IMR-90 (cell line): ENCODE measurements at regions not wholly inside any gene's neighbourhood (a gene's known extent, or its start where the extent isn't known, plus 50 kb on each side); places are given as distances from the start of the nearest gene placed in this dataset.

Source experiments
- ATAC-seq: fragments of 200-7000 bp; cut with Tn5 transposase; 2 replicates; pipeline ENCODE4 v1.9.1; 2020; ENCODE audit warnings: low read depth, mild to moderate bottlenecking, moderate library complexity
- BruUV-seq: library from RNA; stranded (reverse); fragments of 400-500 nt; replicated peaks from 2 replicates; lab custom pipeline; 2021; lab: Mats Ljungman, UMichigan
- CTCF ChIA-PET: fragments of 300-600 bp; formaldehyde crosslinking; extraction: SDS; loops from one replicate; lab custom pipeline; 2021; ENCODE audit warnings: antibody characterized with exemption; lab: Yijun Ruan, JAX
- POLR2A ChIA-PET: fragments of 300-600 bp; sonication (Branson Sonifier 250); formaldehyde crosslinking; loops from one replicate; lab custom pipeline; 2022; ENCODE audit warnings: antibody characterized with exemption; ENCODE audit not compliant: unreplicated experiment; lab: Charles Lee
- DNase-seq: peaks from one replicate; pipeline ENCODE4 v3.0.0; 2013
- H2AFZ ChIP-seq: replicated peaks from 2 replicates; pipeline ENCODE3; 2013; ENCODE audit warnings: low read length, mild to moderate bottlenecking; ENCODE audit not compliant: poor library complexity
- H2AK5ac ChIP-seq: 2 replicates; pipeline ENCODE4 v1.6.1; 2013; ENCODE audit warnings: low read depth, low read length, inconsistent platforms
- H2AK9ac ChIP-seq: replicated peaks from 2 replicates; pipeline ENCODE3; 2013; ENCODE audit warnings: mild to moderate bottlenecking, low read depth, low read length, moderate library complexity; ENCODE audit not compliant: poor library complexity
- H2BK120ac ChIP-seq: 2 replicates; pipeline ENCODE4 v1.6.1; 2013; ENCODE audit warnings: low read depth, low read length, inconsistent platforms
- H2BK15ac ChIP-seq: 3 replicates; pipeline ENCODE4 v1.6.1; 2013; ENCODE audit warnings: low read depth, low read length, inconsistent platforms
- H2BK20ac ChIP-seq: 2 replicates; pipeline ENCODE4 v1.6.1; 2013; ENCODE audit warnings: low read depth, mild to moderate bottlenecking, inconsistent platforms, low read length, moderate library complexity
- H2BK5ac ChIP-seq: 2 replicates; pipeline ENCODE4 v1.6.1; 2013; ENCODE audit warnings: mild to moderate bottlenecking, low read depth, low read length, inconsistent platforms; ENCODE audit not compliant: poor library complexity, severe bottlenecking
- H3K14ac ChIP-seq: replicated peaks from 2 replicates; pipeline ENCODE4 v1.6.1; 2013; ENCODE audit warnings: low read depth, low read length, inconsistent platforms
- H3K18ac ChIP-seq: 2 replicates; pipeline ENCODE4 v1.6.1; 2013; ENCODE audit warnings: low read depth, low read length, control low read depth
- H3K23ac ChIP-seq: 2 replicates; pipeline ENCODE4 v1.6.1; 2013; ENCODE audit warnings: low read depth, low read length, inconsistent platforms
- H3K27ac ChIP-seq: 2 replicates; pipeline ENCODE4 v1.5.1; 2013; ENCODE audit warnings: mild to moderate bottlenecking, control low read depth, low read length; ENCODE audit not compliant: insufficient read depth
- H3K27me3 ChIP-seq: 2 replicates; pipeline ENCODE4 v1.6.1; 2013; ENCODE audit warnings: low read length; ENCODE audit not compliant: control insufficient read depth, insufficient read depth
- H3K36me3 ChIP-seq: 2 replicates; pipeline ENCODE4 v1.6.1; 2013; ENCODE audit warnings: low read length, mixed read lengths; ENCODE audit not compliant: control insufficient read depth, insufficient read depth
- H3K4ac ChIP-seq: 2 replicates; pipeline ENCODE4 v1.6.1; 2013; ENCODE audit warnings: low read depth, low read length, inconsistent platforms
- H3K4me1 ChIP-seq: 2 replicates; pipeline ENCODE4 v1.6.1; 2013; ENCODE audit warnings: low read length, mixed read lengths; ENCODE audit not compliant: control insufficient read depth, insufficient read depth
- H3K4me2 ChIP-seq: 2 replicates; pipeline ENCODE4 v1.6.1; 2013; ENCODE audit warnings: low read depth, mild to moderate bottlenecking, control low read depth, low read length, moderate library complexity
- H3K4me3 ChIP-seq: 2 replicates; pipeline ENCODE4 v1.5.1; 2013; ENCODE audit warnings: low read depth, mild to moderate bottlenecking, control low read depth, low read length, moderate library complexity; ENCODE audit not compliant: insufficient read depth
- H3K56ac ChIP-seq: 2 replicates; pipeline ENCODE4 v1.6.1; 2013; ENCODE audit warnings: low read length, inconsistent platforms; ENCODE audit not compliant: insufficient read depth; ENCODE audit errors: extremely low read depth
- H3K79me1 ChIP-seq, 2 experiments: 2 replicates each; pipeline ENCODE4 v1.6.1; 2013; ENCODE audit warnings: low read length in 2 of 2, inconsistent platforms in 1 of 2, low read depth in 1 of 2
- H3K9ac ChIP-seq: 2 replicates; pipeline ENCODE4 v1.6.1; 2013; ENCODE audit warnings: low read depth, low read length, control low read depth
- H3K9me1 ChIP-seq: 2 replicates; pipeline ENCODE4 v1.6.1; 2013; ENCODE audit warnings: low read length, inconsistent platforms; ENCODE audit not compliant: insufficient read depth
- H3K9me3 ChIP-seq: 2 replicates; pipeline ENCODE4 v1.6.1; 2013; ENCODE audit warnings: low read length; ENCODE audit not compliant: control insufficient read depth, insufficient read depth
- H4K20me1 ChIP-seq: 2 replicates; pipeline ENCODE4 v1.6.1; 2013; ENCODE audit warnings: low read length, inconsistent platforms; ENCODE audit not compliant: insufficient read depth
- H4K5ac ChIP-seq: 2 replicates; pipeline ENCODE4 v1.6.1; 2013; ENCODE audit warnings: mild to moderate bottlenecking, low read depth, low read length, control low read depth
- H4K8ac ChIP-seq, 2 experiments: 2 replicates each; pipeline ENCODE4 v1.6.1; 2013; ENCODE audit warnings: low read depth in 2 of 2, low read length in 2 of 2, control low read depth in 1 of 2, inconsistent platforms in 1 of 2
- H4K91ac ChIP-seq: 2 replicates; pipeline ENCODE4 v1.6.1; 2013; ENCODE audit warnings: low read depth, low read length, inconsistent platforms; ENCODE audit not compliant: insufficient read depth
- BHLHE40 ChIP-seq: fragments of 150-350 bp; IDR thresholded peaks from 2 replicates; pipeline ENCODE4 v1.6.1; 2016; ENCODE audit warnings: mild to moderate bottlenecking, low read depth, low read length
- CEBPB ChIP-seq: IDR thresholded peaks from 2 replicates; pipeline ENCODE4 v1.6.1; 2012; ENCODE audit warnings: low read depth, low read length, improper control_type of control experiment
- CTCF ChIP-seq: conservative IDR thresholded peaks from 2 replicates; pipeline ENCODE4 v1.5.1; 2012; ENCODE audit warnings: mild to moderate bottlenecking, low read depth, low read length, improper control_type of control experiment
- FOS ChIP-seq: fragments of 150-350 bp; IDR thresholded peaks from 2 replicates; pipeline ENCODE4 v1.6.1; 2016; ENCODE audit warnings: low read depth, low read length
- MAFK ChIP-seq: IDR thresholded peaks from 2 replicates; pipeline ENCODE4 v1.6.1; 2012; ENCODE audit warnings: low read depth, low read length, improper control_type of control experiment
- MAZ ChIP-seq: IDR thresholded peaks from 2 replicates; pipeline ENCODE4 v1.6.1; 2012; ENCODE audit warnings: low read depth, mild to moderate bottlenecking, low read length, improper control_type of control experiment, moderate library complexity, borderline replicate concordance
- MXI1 ChIP-seq: IDR thresholded peaks from 2 replicates; pipeline ENCODE4 v1.6.1; 2012; ENCODE audit warnings: low read depth, mild to moderate bottlenecking, low read length, moderate library complexity, borderline replicate concordance
- NFE2L2 ChIP-seq: fragments of 150-350 bp; IDR thresholded peaks from 2 replicates; pipeline ENCODE4 v1.6.1; 2016; ENCODE audit warnings: low read depth, mild to moderate bottlenecking, low read length
- POLR2A ChIP-seq: IDR thresholded peaks from 2 replicates; pipeline ENCODE4 v1.6.1; 2012; ENCODE audit warnings: mild to moderate bottlenecking, low read depth, low read length
- RAD21 ChIP-seq: IDR thresholded peaks from 2 replicates; pipeline ENCODE4 v1.6.1; 2012; ENCODE audit warnings: low read length, improper control_type of control experiment
- RCOR1 ChIP-seq: IDR thresholded peaks from 2 replicates; pipeline ENCODE4 v1.6.1; 2012; ENCODE audit warnings: mild to moderate bottlenecking, low read length, improper control_type of control experiment; ENCODE audit not compliant: insufficient replicate concordance
- SMC3 ChIP-seq: fragments of 150-350 bp; IDR thresholded peaks from 2 replicates; pipeline ENCODE4 v1.6.1; 2016; ENCODE audit warnings: low read depth, mild to moderate bottlenecking, antibody characterized with exemption, low read length, moderate library complexity
- WGBS, 2 experiments: methylation state at CpG; one replicate each; pipeline versions ENCODE4 v1.1.5 to v1.1.7; 2013; ENCODE audit warnings: missing lambda C conversion rate in 2 of 2; ENCODE audit not compliant: insufficient read length in 1 of 2; ENCODE audit errors: extremely low coverage in 2 of 2; 5-methylcytosine and 5-hydroxymethylcytosine counted together
- dilution Hi-C: fragments of 300-500 bp; cut with HindIII; formaldehyde crosslinking; loops from one replicate; pipeline ENCODE4 v1.14.3; 2018; ENCODE audit warnings: low sequenced_read_pairs; ENCODE audit not compliant: unreplicated experiment
- in situ Hi-C: fragments of 300-500 bp; cut with MboI; formaldehyde crosslinking; loops from 3 replicates; pipeline ENCODE4 v1.14.3; 2019; ENCODE audit warnings: low sequenced_read_pairs, inconsistent platforms, mixed read lengths
- intact Hi-C: fragments of 100-400 bp; cut with micrococcal nuclease; formaldehyde crosslinking; loops from 2 replicates; pipeline ENCODE4 v1.10.0; 2022

GRCh38 chr15:62573876-62574275, 408.8 kb upstream of the C2CD4B start:
- peaks cover 6% of the 10 kb centered on the region for H3K27me3 ChIP-seq
- peaks cover 13% of the 10 kb centered on the region for H3K4me1 ChIP-seq
- no peak overlapping the region for H4K5ac ChIP-seq
- H2AK9ac ChIP-seq, result no peak overlapping the region
- in situ Hi-C loops, result no loop called here
- no peak overlapping the region for H4K8ac ChIP-seq
- DNase-seq (no peak), ATAC-seq (no peak)
- no peak overlapping the region for H3K56ac ChIP-seq
- H3K79me1 ChIP-seq, result peaks cover 0 to 6% of the 10 kb centered on the region in 2 experiments; a peak in 1 of 4 replicates
- H4K91ac ChIP-seq, result no peak overlapping the region
- no peak overlapping the region for H2BK15ac ChIP-seq
- CTCF ChIA-PET, result no interaction called here
- H2BK5ac ChIP-seq, result no peak overlapping the region
- H3K9ac ChIP-seq, result no peak overlapping the region
- no peak overlapping the region for H3K23ac ChIP-seq
- intact Hi-C loops, result no loop called here
- H3K36me3 ChIP-seq, result no peaks in the 10 kb centered on the region
- H4K20me1 ChIP-seq, result peaks cover 20% of the 10 kb centered on the region
- no peak overlapping the region for H2BK120ac ChIP-seq
- no peaks in the 10 kb centered on the region for H3K9me3 ChIP-seq
- no peak overlapping the region for H3K4ac ChIP-seq
- no peak overlapping the region for H2AK5ac ChIP-seq
- no peak overlapping the region for H3K27ac ChIP-seq
- H3K4me3 ChIP-seq, result no peak overlapping the region
- TF ChIP-seq RCOR1 (no peak), FOS (no peak), RAD21 (no peak), MAFK (no peak), MXI1 (no peak), POLR2A (no peak), CEBPB (no peak), SMC3 (no peak), NFE2L2 (no peak), MAZ (no peak), CTCF (no peak), BHLHE40 (no peak)
- peaks cover 14% of the 10 kb centered on the region; the same call in 1 of the 2 replicates for H3K9me1 ChIP-seq
- no CpG with 5 or more reads among the region's 3 CpGs for WGBS, 2 experiments
- dilution Hi-C loops, result no loop called here
- H3K18ac ChIP-seq, result no peak overlapping the region
- H2AFZ ChIP-seq, result no peak overlapping the region
- H2BK20ac ChIP-seq, result no peak overlapping the region
- BruUV-seq, result no TSS peak
- POLR2A ChIA-PET, result no interaction called here
- H3K4me2 ChIP-seq, result no peak overlapping the region
- H3K14ac ChIP-seq, result no peak overlapping the region
